HG03159 (cell line): ENCODE measurements at regions not wholly inside any gene's neighbourhood (a gene's known extent, or its start where the extent isn't known, plus 50 kb on each side); places are given as distances from the start of the nearest gene placed in this dataset.

ENCODE experiments used
- ATAC-seq: cut with Tn5 transposase; IDR thresholded peaks from one replicate; pipeline ENCODE4 v1.9.1; 2021; ENCODE audit warnings: mild to moderate bottlenecking, moderate library complexity; ENCODE audit not compliant: unreplicated experiment

DNA sequence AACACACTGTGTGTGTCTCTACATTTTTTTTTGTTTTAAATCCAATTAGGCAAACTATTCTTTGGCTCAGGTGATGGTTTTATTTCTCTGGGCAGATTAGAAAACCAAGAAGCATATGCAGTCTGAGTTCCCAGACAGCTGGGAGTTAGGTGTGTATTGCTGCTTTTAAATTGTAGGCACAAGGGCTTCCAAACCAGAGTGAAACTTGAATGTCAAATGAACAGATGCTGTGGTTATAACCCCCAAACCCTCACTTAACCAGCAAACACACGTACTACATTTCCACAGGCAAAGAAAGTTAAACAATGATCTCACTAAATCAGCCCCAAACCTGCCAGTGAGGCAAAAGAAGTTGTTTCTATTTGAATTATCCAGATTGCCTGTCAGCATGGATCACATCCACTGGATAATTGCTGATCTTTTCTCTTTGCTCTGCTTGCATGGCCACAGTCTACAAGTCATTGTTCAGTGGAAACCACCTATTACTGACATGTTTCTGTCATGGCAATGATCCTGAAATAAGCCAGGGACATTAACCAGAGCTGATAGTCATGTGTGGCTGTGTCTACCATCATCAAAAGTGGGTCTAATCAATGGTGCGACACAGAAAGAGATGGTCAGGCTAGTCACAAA lies 576.5 kb upstream of the PLXNA2 start:
- ATAC-seq: no peak

GRCh38 chr1:208821939-208822338 lies 577.8 kb upstream of the PLXNA2 start:
- ATAC-seq: no peak

GRCh38 chr1:208825300-208825699 lies 581.1 kb upstream of the PLXNA2 start:
- no peak for ATAC-seq

DNA sequence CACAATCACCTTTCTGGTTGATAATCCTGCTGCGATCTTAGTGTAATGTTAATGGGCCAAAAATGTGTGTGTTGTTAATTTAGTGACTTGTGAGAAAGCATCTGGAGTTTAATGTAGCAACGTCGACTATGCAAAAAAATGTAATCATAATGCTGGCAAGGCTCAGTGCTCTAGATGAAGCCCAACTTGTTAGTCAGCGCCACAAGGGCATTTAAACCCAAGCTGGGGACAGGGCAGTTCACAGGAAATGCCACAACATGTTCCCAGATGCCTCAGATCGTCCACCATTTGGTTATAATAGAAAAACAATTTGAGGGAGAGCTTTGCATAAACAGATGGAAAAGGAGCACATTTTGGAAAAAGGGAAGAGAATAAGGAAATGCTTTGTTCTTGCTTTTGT lies 585.4 kb upstream of the PLXNA2 start:
- ATAC-seq: no peak

DNA sequence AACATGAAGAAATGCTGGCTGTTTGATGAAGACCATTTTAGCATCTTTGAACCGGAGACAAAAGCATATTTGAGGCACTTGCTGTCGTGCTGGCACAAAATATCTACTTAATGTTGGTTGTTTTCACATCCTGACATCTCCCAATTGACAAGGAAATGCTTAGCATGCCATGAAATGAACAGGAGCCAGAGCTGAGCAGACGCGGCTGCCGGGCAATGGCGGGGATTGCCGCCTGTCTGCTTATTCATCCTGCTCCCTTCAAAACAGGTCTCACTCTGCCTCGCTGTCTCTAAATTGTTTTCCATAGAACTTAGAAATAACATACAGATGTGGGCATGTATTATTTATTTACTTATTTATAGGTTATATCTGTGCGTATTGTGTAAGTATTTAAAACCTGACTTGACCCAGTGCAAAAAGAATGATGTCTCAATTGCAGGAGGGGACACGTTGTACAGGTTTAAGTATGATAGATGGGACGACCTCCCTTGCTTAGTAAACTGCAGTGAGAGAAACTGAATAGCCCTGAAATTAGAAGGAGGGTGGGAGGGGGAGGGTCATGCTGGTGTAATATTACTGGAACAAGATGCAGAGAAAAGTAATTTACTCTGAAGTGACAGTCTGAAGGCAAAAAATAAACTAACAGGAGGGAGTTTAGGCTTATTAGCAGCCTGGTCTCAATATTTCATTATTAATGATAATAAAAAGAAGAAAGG lies 590.4 kb upstream of the PLXNA2 start:
- no peak for ATAC-seq

- no peak for ATAC-seq
Measured at GRCh38 chr1:208835097-208835463, 590.9 kb upstream of the PLXNA2 start.

DNA sequence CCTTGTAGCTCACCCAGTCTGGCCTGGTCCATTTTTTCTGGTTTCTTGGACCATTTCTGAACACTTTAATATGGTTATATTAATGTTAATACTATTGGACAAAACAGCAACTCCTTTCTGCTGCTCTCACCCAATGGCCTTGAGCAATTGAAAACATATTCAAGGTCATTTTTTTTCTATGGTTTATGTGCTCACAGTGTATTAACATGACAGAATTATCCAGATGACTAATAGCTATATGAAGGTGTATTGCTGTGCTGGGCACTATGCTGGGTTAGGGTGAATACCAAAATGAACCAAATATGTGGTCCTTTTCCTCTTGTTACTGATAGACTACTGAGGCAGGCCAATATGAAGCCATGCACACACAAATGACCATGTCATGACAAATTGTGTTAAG lies 591.6 kb upstream of the PLXNA2 start:
- no peak for ATAC-seq

- ATAC-seq: no peak
Measured at GRCh38 chr1:208837242-208837641, 593.1 kb upstream of the PLXNA2 start.

DNA sequence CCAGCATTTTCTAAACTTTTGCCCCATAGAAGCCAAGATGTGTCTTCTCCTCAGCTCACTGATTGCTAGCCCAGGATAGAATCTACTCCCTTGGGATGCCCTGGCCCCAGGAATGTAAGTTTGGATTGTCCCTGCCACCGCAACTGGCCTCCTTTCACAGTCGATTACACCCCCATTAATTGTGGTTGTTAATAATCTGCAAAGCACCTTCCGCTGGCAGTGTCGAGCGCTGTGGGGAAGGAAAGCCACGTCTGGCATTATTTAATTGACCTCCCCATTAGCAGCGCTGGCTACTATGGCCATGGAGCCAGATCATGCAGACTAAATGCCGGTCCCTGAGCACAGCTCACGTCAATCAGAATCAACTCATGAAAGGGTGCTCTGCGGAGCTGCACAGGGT lies 597.3 kb upstream of the PLXNA2 start:
- ATAC-seq: no peak

DNA sequence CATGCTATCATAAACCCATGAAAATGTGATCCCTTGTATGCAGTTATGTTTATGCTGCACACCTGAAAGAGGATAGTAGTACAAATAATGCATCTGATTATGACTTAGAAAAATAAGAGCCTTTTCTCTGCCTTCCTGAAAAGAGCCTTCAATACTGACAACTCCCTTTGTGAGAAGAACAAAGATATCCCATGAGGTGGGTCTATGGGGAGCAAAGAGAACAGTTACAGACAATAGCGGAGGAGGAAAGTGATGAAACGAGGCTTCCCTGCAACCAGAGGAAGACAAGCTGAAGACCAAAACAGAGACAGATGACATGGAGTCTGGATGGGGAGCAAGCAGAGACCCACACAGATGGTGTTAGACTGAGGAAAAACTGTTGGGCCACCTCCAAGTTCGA lies 598.3 kb upstream of the PLXNA2 start:
- no peak for ATAC-seq

DNA sequence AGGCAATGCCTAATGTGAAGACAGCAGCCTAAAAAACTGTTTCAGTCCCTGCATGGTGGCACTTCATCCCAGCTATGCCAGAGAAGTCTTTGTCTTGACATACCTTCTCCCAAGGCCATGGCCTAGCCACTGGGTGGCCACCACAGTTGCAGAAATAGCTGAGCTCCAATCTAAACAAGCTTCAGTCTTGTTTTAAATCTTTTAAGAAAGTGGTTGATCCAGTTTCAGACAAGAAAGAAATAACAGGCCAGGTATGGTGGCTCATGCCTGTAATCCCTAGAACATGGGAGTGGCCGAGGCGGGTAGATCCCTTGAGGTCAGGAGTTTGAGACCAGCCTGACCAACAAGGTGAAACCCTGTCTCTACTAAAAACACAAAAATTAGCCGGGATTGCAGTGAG lies 600.0 kb upstream of the PLXNA2 start:
- ATAC-seq: no peak

- no peak for ATAC-seq
Measured at GRCh38 chr1:208848854-208849253, 604.7 kb upstream of the PLXNA2 start.

DNA sequence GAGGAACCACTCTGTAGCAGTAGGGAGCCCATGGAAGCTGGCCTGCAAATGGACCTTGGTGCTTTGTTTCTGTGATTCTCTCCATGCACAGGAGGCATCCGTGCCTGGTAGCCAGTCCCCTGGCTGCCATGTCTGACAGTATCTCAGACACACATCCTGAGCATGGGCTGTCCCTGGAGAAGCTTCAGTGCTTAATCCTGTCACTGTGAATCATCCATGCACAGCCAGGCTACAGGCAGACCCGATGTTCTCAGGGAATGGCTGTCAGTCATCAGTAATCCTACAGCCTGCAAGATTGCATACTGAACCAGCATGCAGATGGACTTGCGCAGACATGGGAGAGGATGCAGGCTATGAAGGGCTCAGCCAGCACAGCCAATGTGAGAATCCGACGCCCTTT lies 606.3 kb upstream of the PLXNA2 start:
- ATAC-seq: no peak

- no peak for ATAC-seq
Measured at GRCh38 chr1:208851366-208851765, 607.2 kb upstream of the PLXNA2 start.

DNA sequence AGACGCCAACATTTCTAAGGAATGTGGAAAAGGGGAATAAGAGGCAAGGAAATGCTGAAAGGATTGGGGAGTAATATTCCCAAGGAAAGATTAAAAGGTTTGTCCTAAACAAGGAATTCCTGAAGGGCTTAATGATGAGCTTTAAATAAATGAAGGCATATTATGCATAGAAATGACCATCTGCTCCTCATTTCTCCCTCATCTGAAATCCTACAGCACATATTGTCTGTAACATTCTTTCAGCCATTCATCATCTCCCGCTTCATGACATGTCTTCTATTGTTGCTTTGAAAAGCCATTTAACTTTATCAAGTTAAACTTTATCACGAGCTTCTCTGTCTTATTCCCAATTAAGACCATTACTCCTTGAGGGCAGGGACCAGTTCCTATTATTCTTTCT lies 608.7 kb upstream of the PLXNA2 start:
- no peak for ATAC-seq

GRCh38 chr1:208855403-208855802 lies 611.2 kb upstream of the PLXNA2 start:
- ATAC-seq: peak; percentile 86

DNA sequence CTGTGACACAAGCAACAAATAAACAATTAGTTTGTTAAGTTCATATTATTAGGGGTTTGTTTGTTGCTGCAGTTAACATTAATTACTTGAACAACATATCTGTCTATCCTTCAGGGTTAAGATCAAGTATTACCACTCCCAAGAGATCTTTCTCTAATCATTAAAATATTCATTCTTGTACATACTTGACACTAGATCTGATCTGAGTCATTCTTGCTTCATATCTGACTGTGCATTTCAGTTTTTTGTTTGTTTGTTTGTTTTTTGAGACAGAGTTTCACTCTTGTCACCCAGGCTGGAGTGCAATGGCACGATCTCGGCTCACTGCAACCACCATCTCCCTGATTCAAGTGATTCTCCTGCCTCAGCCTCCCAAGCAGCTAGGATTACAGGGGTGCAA lies 613.3 kb upstream of the PLXNA2 start:
- ATAC-seq: no peak

GRCh38 chr1:208858738-208859137 lies 614.6 kb upstream of the PLXNA2 start:
- no peak for ATAC-seq

GRCh38 chr1:208864366-208864965 lies 620.3 kb upstream of the PLXNA2 start:
- no peak for ATAC-seq

GRCh38 chr1:208866386-208866955 lies 622.3 kb upstream of the PLXNA2 start:
- ATAC-seq: no peak

DNA sequence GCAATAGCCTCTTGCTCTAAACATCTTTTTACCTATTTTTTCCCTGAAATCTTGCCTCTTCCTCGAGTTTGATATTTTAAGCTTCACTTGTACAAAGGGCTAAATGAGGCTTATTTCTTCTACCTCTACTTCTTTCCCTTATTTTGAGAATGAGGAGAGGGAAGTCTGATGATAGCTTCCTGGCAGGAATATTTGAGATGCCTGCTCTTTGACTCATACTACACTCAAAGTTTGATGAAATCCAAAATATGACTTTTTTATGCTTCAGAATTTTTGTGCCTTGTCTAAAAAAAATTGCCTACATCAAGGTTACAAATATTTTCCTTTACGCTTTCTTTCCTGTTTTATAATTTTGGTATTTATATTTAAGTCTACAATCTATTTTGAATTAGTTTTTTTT lies 624.4 kb upstream of the PLXNA2 start:
- no peak for ATAC-seq

DNA sequence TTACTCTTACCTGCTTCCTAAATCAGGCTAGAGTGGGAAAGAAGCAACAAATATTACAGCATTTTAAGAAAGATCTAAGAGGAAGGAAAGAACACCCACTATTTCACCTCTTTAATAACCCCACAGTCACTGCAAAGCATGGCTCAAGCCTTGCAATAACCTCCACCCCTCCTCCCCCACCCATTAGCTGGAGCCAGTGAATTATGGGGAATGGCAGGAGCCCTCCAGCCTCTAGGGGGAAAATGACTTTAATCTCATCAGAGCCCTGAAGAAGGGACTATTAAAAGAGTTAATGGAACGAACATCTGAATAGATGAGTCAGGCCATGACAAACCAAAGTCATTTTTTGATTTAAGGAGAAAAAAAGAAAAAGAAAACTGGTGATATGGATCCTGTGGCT lies 630.7 kb upstream of the PLXNA2 start:
- no peak for ATAC-seq
